H1 (cell line): ENCODE measurements at regions not wholly inside any gene's neighbourhood (a gene's known extent, or its start where the extent isn't known, plus 50 kb on each side); places are given as distances from the start of the nearest gene placed in this dataset.

Source experiments
- BACH1 ChIP-seq: IDR thresholded peaks from 2 replicates; pipeline ENCODE4 v1.6.1; 2012; ENCODE audit warnings: low read length, improper control_type of control experiment
- CEBPB ChIP-seq: IDR thresholded peaks from 2 replicates; pipeline ENCODE4 v1.6.1; 2012; ENCODE audit warnings: low read depth, low read length
- CHD2 ChIP-seq: IDR thresholded peaks from 2 replicates; pipeline ENCODE4 v1.6.1; 2012; ENCODE audit warnings: low read length, improper control_type of control experiment
- EZH2 ChIP-seq: fragments of 200-600 bp; sonication (generic); IDR thresholded peaks from 2 replicates; pipeline ENCODE4 v1.7.1; 2012; ENCODE audit warnings: low read depth, mild to moderate bottlenecking, moderate library complexity, low read length, inconsistent platforms; ENCODE audit not compliant: severe bottlenecking
- KDM4A ChIP-seq: IDR thresholded peaks from one replicate; pipeline ENCODE4 v1.7.1; 2012; ENCODE audit warnings: low read depth, mild to moderate bottlenecking, moderate library complexity, low read length, inconsistent platforms; ENCODE audit not compliant: severe bottlenecking
- SIN3A ChIP-seq, 2 experiments: IDR thresholded peaks in 1 of 2; conservative IDR thresholded peaks in 1 of 2; 2 replicates each; pipeline ENCODE4 v1.6.1; 2011 to 2012; ENCODE audit warnings: low read length in 2 of 2, improper control_type of control experiment in 1 of 2, low read depth in 1 of 2, mild to moderate bottlenecking in 1 of 2
- SP1 ChIP-seq: IDR thresholded peaks from 2 replicates; pipeline ENCODE4 v1.6.1; 2011; ENCODE audit warnings: low read depth, low read length
- SUZ12 ChIP-seq: fragments of 200-600 bp; sonication (generic); IDR thresholded peaks from 2 replicates; pipeline ENCODE4 v1.6.1; 2012; ENCODE audit warnings: mild to moderate bottlenecking, inconsistent platforms, low read length, moderate library complexity, mixed read lengths
- ZNF274 ChIP-seq: IDR thresholded peaks from 2 replicates; pipeline ENCODE4 v1.7.0; 2012; ENCODE audit warnings: low read length, borderline replicate concordance; ENCODE audit errors: extremely low read depth
- TF ChIP-seq, protein P1 (sequence below), 3 experiments: IDR thresholded peaks; 1 replicate in 2 of 3; 2 replicates in 1 of 3; pipeline versions ENCODE4 v1.5.1 to v1.6.1; 2011; ENCODE audit warnings: low read length in 3 of 3, mild to moderate bottlenecking in 3 of 3, inconsistent platforms in 2 of 3, low read depth in 1 of 3, moderate library complexity in 1 of 3; ENCODE audit not compliant: insufficient read depth in 1 of 3; ENCODE audit errors: control extremely low read depth in 1 of 3

DNA sequence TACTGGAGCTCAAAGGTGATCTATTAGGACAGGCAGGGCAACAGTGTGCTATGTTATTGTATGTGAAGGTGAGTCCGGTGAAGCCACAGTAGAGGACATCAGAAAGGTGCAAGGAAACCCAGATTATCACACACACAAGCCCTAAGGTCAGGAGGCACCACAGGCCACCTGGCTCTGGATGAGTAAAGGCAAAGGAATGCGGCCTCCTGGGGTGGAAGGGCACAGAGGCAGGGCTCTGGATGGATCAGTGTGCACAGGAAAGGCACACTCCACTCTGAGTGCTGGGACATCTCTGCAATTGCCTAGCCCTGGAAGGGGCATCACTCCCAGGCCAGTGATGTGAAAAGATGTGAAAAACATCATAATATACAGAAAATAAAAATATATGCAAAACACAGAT is 683.5 kb downstream of the TRIML1 start:
- TF ChIP-seq, protein P1, sequence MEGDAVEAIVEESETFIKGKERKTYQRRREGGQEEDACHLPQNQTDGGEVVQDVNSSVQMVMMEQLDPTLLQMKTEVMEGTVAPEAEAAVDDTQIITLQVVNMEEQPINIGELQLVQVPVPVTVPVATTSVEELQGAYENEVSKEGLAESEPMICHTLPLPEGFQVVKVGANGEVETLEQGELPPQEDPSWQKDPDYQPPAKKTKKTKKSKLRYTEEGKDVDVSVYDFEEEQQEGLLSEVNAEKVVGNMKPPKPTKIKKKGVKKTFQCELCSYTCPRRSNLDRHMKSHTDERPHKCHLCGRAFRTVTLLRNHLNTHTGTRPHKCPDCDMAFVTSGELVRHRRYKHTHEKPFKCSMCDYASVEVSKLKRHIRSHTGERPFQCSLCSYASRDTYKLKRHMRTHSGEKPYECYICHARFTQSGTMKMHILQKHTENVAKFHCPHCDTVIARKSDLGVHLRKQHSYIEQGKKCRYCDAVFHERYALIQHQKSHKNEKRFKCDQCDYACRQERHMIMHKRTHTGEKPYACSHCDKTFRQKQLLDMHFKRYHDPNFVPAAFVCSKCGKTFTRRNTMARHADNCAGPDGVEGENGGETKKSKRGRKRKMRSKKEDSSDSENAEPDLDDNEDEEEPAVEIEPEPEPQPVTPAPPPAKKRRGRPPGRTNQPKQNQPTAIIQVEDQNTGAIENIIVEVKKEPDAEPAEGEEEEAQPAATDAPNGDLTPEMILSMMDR (IDR thresholded peaks at IDR 0.05; ENCODE audit: control extremely low read depth in 1 of 3, insufficient read depth in 1 of 3, low read depth in 1 of 3, low read length in 3 of 3), result no peak
- no peak for TF ChIP-seq BACH1
- TF ChIP-seq SP1, result no peak
- TF ChIP-seq SIN3A (conservative IDR thresholded peaks at IDR 0.05 in 1 of 2, IDR thresholded peaks at IDR 0.05 in 1 of 2; ENCODE audit: low read depth in 1 of 2, low read length in 2 of 2), result no peak
- no peak for TF ChIP-seq CEBPB
- TF ChIP-seq ZNF274, result no peak
- no peak for TF ChIP-seq EZH2
- no peak for TF ChIP-seq SUZ12
- no peak for TF ChIP-seq KDM4A
- no peak for TF ChIP-seq CHD2
